ENCODE measurements at regions not wholly inside any gene's neighbourhood (a gene's known extent, or its start where the extent isn't known, plus 50 kb on each side); places are given as distances from the start of the nearest gene placed in this dataset.
A peak's percentile ranks its signal among the peaks of the same experiment; 100 is the strongest.
"Not testable (repeated sequence)": the region's sequence is repeated elsewhere in the genome, so short reads cannot be mapped to it uniquely, and the experiment has no call there.

- no peak for DNase-seq
These were observed 208.2 kb downstream of the DMRTA1 start for GRCh38 chr9:22654833-22655232.

- DNase-seq, result no peak
These were observed 211.1 kb downstream of the DMRTA1 start for GRCh38 chr9:22657713-22658112.

GRCh38 chr9:22658484-22658883, 211.9 kb downstream of the DMRTA1 start:
- not testable (repeated sequence) for DNase-seq

- DNase-seq, result no peak
These were observed 235.9 kb downstream of the DMRTA1 start for GRCh38 chr9:22682536-22682935.

GRCh38 chr9:22682961-22683699, 236.5 kb downstream of the DMRTA1 start:
- peak; percentile 11 for DNase-seq

- DNase-seq, result peak; percentile 3
These were observed 237.1 kb downstream of the DMRTA1 start for GRCh38 chr9:22683700-22684075.

GRCh38 chr9:22693156-22693555, 246.5 kb downstream of the DMRTA1 start:
- DNase-seq, result no peak

- no peak for DNase-seq
These were observed 253.5 kb downstream of the DMRTA1 start for GRCh38 chr9:22700171-22700570.

- DNase-seq, result no peak
These were observed 272.0 kb downstream of the DMRTA1 start for GRCh38 chr9:22718653-22719052.

GRCh38 chr9:22722492-22722891, 275.9 kb downstream of the DMRTA1 start:
- DNase-seq, result no peak

- DNase-seq, result no peak
These were observed 285.2 kb downstream of the DMRTA1 start for GRCh38 chr9:22731786-22732185.

- DNase-seq, result no peak
These were observed 293.1 kb downstream of the DMRTA1 start for GRCh38 chr9:22739712-22740111.

- DNase-seq, result no peak
These were observed 294.2 kb downstream of the DMRTA1 start for GRCh38 chr9:22740781-22741180.

GRCh38 chr9:22742401-22742800, 295.8 kb downstream of the DMRTA1 start:
- DNase-seq, result no peak

GRCh38 chr9:22773501-22774220, 327.0 kb downstream of the DMRTA1 start:
- DNase-seq, result no peak

- DNase-seq, result no peak
These were observed 343.7 kb downstream of the DMRTA1 start for GRCh38 chr9:22790329-22790728.

GRCh38 chr9:22808876-22809275, 362.3 kb downstream of the DMRTA1 start:
- DNase-seq, result no peak

- DNase-seq, result no peak
These were observed 362.7 kb downstream of the DMRTA1 start for GRCh38 chr9:22809371-22809770.

- no peak for DNase-seq
These were observed 366.9 kb downstream of the DMRTA1 start for GRCh38 chr9:22813529-22813928.

GRCh38 chr9:22815246-22815645, 368.6 kb downstream of the DMRTA1 start:
- DNase-seq, result no peak

- DNase-seq, result no peak
These were observed 370.6 kb downstream of the DMRTA1 start for GRCh38 chr9:22817181-22817580.

- DNase-seq, result no peak
These were observed 382.6 kb downstream of the DMRTA1 start for GRCh38 chr9:22829236-22829635.

GRCh38 chr9:22838266-22838665, 391.6 kb downstream of the DMRTA1 start:
- no peak for DNase-seq

GRCh38 chr9:22840641-22841040, 394.0 kb downstream of the DMRTA1 start:
- DNase-seq, result no peak

GRCh38 chr9:22845243-22845642, 398.6 kb downstream of the DMRTA1 start:
- not testable (repeated sequence) for DNase-seq
